ENCODE measurements at regions not wholly inside any gene's neighbourhood (a gene's known extent, or its start where the extent isn't known, plus 50 kb on each side); places are given as distances from the start of the nearest gene placed in this dataset.

DNA sequence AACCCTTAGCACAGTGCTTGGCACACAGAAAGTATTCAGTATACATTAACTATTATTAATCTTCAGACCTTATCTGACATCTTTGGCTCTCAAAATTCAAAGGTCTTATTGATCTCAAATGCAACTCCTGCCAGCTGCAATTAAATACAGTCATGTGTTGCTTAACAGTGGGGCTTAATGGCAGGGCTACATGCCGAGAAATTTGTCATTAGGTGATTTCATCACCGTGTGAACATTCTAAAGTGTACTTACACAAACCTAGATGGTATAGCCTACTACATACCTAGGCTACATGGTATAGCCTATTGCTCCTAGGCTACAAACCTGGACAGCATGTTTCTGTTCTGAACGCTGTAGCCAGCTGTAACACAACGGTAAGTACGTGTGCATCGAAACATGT, 156.3 kb upstream of the TMCC3 start:
- TF ChIP-seq, protein P1, sequence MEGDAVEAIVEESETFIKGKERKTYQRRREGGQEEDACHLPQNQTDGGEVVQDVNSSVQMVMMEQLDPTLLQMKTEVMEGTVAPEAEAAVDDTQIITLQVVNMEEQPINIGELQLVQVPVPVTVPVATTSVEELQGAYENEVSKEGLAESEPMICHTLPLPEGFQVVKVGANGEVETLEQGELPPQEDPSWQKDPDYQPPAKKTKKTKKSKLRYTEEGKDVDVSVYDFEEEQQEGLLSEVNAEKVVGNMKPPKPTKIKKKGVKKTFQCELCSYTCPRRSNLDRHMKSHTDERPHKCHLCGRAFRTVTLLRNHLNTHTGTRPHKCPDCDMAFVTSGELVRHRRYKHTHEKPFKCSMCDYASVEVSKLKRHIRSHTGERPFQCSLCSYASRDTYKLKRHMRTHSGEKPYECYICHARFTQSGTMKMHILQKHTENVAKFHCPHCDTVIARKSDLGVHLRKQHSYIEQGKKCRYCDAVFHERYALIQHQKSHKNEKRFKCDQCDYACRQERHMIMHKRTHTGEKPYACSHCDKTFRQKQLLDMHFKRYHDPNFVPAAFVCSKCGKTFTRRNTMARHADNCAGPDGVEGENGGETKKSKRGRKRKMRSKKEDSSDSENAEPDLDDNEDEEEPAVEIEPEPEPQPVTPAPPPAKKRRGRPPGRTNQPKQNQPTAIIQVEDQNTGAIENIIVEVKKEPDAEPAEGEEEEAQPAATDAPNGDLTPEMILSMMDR (IDR thresholded peaks at IDR 0.05; ENCODE audit: insufficient read depth, low read length, poor library complexity, severe bottlenecking), result no peak
- no peak for TF ChIP-seq EZH2phosphoT487 (conservative IDR thresholded peaks at IDR 0.05; ENCODE audit: low read length)
